Left cardiac atrium (tissue), 4 donors: ENCODE measurements at regions not wholly inside any gene's neighbourhood (a gene's known extent, or its start where the extent isn't known, plus 50 kb on each side); places are given as distances from the start of the nearest gene placed in this dataset.

ENCODE experiments used
- ATAC-seq, 2 donors: fragments of 200-7000 bp; cut with Tn5 transposase; one replicate each; pipeline ENCODE4 v1.9.1; 2020; ENCODE audit warnings: mild to moderate bottlenecking in 2 of 2, moderate library complexity in 2 of 2
- DNase-seq: peaks from one replicate; pipeline ENCODE4 v3.0.0-alpha.2; 2020
- intact Hi-C, 2 donors: fragments of 100-400 bp; cut with DNase I; formaldehyde crosslinking; loops; one replicate each; pipeline versions ENCODE4 v1.14.1 to v1.15.1; 2022 to 2023
- donor health status: DM: no; HTN: yes; CAD: no.
- donor health status: DM: no; HTN: yes; CAD: no; lungs with severe emphysema.
- donor health status: DM: yes; HTN: yes; CAD: no.
- donor health status: Dilated cardiomyopathy.

- DNase-seq (no peak), ATAC-seq (no peak)
- intact Hi-C loops: no loop called here
Measured at GRCh38 chr18:38981389-38981788, 1415.8 kb upstream of the CELF4 start.

- no peak for DNase-seq
- intact Hi-C loops: no loop called here
Measured at GRCh38 chr18:38980420-38980819, 1414.8 kb upstream of the CELF4 start.

GRCh38 chr18:38972571-38972970 lies 1407.0 kb upstream of the CELF4 start:
- no peak for ATAC-seq
- intact Hi-C loops: no loop called here
- DNase-seq: no peak

More at GRCh38 chr18:38980420-38980819, 1414.8 kb upstream of the CELF4 start:
- ATAC-seq: no peak

- no peak for ATAC-seq
- DNase-seq: no peak
- intact Hi-C loops: no loop called here
Measured at GRCh38 chr18:38971881-38972280, 1406.3 kb upstream of the CELF4 start.

GRCh38 chr18:38966841-38967240 lies 1401.2 kb upstream of the CELF4 start:
- no peak for ATAC-seq
- DNase-seq: no peak
- intact Hi-C loops: no loop called here

- ATAC-seq (no peak), DNase-seq (no peak)
- intact Hi-C loops: no loop called here
Measured at GRCh38 chr18:38963943-38964660, 1398.5 kb upstream of the CELF4 start.

- DNase-seq (no peak), ATAC-seq (no peak)
- intact Hi-C loops: no loop called here
Measured at GRCh38 chr18:38961880-38962279, 1396.3 kb upstream of the CELF4 start.

- no peak for ATAC-seq
- intact Hi-C loops: no loop called here
Measured at GRCh38 chr18:38957736-38958135, 1392.1 kb upstream of the CELF4 start.

GRCh38 chr18:38956068-38956467 lies 1390.5 kb upstream of the CELF4 start:
- no peak for ATAC-seq
- intact Hi-C loops: no loop called here
- no peak for DNase-seq

More at GRCh38 chr18:38957736-38958135, 1392.1 kb upstream of the CELF4 start:
- DNase-seq: no peak

GRCh38 chr18:38951633-38952032 lies 1386.0 kb upstream of the CELF4 start:
- DNase-seq (no peak), ATAC-seq (no peak)

GRCh38 chr18:38948436-38948835 lies 1382.8 kb upstream of the CELF4 start:
- intact Hi-C loops: no loop called here
- DNase-seq (no peak), ATAC-seq (no peak)

More at GRCh38 chr18:38951633-38952032, 1386.0 kb upstream of the CELF4 start:
- intact Hi-C loops: no loop called here

- DNase-seq (no peak), ATAC-seq (no peak)
- intact Hi-C loops: no loop called here
Measured at GRCh38 chr18:38944446-38945024, 1378.9 kb upstream of the CELF4 start.

GRCh38 chr18:38941711-38942561 lies 1376.3 kb upstream of the CELF4 start:
- DNase-seq: no peak
- intact Hi-C loops: no loop called here
- no peak for ATAC-seq

GRCh38 chr18:38940863-38941531 lies 1375.4 kb upstream of the CELF4 start:
- intact Hi-C loops: no loop called here
- no peak for ATAC-seq

GRCh38 chr18:38940475-38940862 lies 1374.9 kb upstream of the CELF4 start:
- DNase-seq (no peak), ATAC-seq (no peak)
- intact Hi-C loops: no loop called here

More at GRCh38 chr18:38940863-38941531, 1375.4 kb upstream of the CELF4 start:
- DNase-seq: no peak

- intact Hi-C loops: no loop called here
- ATAC-seq (no peak), DNase-seq (no peak)
Measured at GRCh38 chr18:38933910-38934510, 1368.4 kb upstream of the CELF4 start.

GRCh38 chr18:38933322-38933721 lies 1367.7 kb upstream of the CELF4 start:
- intact Hi-C loops: no loop called here
- no peak for ATAC-seq

GRCh38 chr18:38932752-38933151 lies 1367.2 kb upstream of the CELF4 start:
- intact Hi-C loops: no loop called here
- no peak for DNase-seq
- ATAC-seq: no peak

More at GRCh38 chr18:38933322-38933721, 1367.7 kb upstream of the CELF4 start:
- no peak for DNase-seq

- ATAC-seq: no peak
- DNase-seq: no peak
- intact Hi-C loops: no loop called here
Measured at GRCh38 chr18:38931754-38932050, 1366.1 kb upstream of the CELF4 start.
